ENCODE measurements at regions not wholly inside any gene's neighbourhood (a gene's known extent, or its start where the extent isn't known, plus 50 kb on each side); places are given as distances from the start of the nearest gene placed in this dataset.

GRCh38 chr4:132691026-132691425 lies 458.1 kb upstream of the PCDH10 start:
- TF ChIP-seq, protein P1, sequence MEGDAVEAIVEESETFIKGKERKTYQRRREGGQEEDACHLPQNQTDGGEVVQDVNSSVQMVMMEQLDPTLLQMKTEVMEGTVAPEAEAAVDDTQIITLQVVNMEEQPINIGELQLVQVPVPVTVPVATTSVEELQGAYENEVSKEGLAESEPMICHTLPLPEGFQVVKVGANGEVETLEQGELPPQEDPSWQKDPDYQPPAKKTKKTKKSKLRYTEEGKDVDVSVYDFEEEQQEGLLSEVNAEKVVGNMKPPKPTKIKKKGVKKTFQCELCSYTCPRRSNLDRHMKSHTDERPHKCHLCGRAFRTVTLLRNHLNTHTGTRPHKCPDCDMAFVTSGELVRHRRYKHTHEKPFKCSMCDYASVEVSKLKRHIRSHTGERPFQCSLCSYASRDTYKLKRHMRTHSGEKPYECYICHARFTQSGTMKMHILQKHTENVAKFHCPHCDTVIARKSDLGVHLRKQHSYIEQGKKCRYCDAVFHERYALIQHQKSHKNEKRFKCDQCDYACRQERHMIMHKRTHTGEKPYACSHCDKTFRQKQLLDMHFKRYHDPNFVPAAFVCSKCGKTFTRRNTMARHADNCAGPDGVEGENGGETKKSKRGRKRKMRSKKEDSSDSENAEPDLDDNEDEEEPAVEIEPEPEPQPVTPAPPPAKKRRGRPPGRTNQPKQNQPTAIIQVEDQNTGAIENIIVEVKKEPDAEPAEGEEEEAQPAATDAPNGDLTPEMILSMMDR (IDR thresholded peaks at IDR 0.05) = no peak
- TF ChIP-seq POLR2A (IDR thresholded peaks at IDR 0.05) = no peak
- no peak for TF ChIP-seq POLR2AphosphoS5 (IDR thresholded peaks at IDR 0.05)
- TF ChIP-seq EP300 (IDR thresholded peaks at IDR 0.05) = no peak
